NB4 (cell line): ENCODE measurements at regions not wholly inside any gene's neighbourhood (a gene's known extent, or its start where the extent isn't known, plus 50 kb on each side); places are given as distances from the start of the nearest gene placed in this dataset.

Source experiments
- CTCF ChIP-seq: IDR thresholded peaks from one replicate; pipeline ENCODE4 v1.5.1; 2012; ENCODE audit warnings: low read depth, low read length
- MYC ChIP-seq: IDR thresholded peaks from 2 replicates; pipeline ENCODE4 v1.6.1; 2011; ENCODE audit warnings: low read depth, low read length
- POLR2A ChIP-seq: IDR thresholded peaks from 2 replicates; pipeline ENCODE4 v1.6.1; 2011; ENCODE audit warnings: mild to moderate bottlenecking; ENCODE audit not compliant: insufficient read length; ENCODE audit errors: extremely low read depth

- TF ChIP-seq CTCF: no peak
- no peak for TF ChIP-seq POLR2A
- no peak for TF ChIP-seq MYC
Observed at GRCh38 chr4:10974371-10974770, 289.8 kb upstream of the CLNK start.
